ENCODE measurements at regions not wholly inside any gene's neighbourhood (a gene's known extent, or its start where the extent isn't known, plus 50 kb on each side); places are given as distances from the start of the nearest gene placed in this dataset.

DNA sequence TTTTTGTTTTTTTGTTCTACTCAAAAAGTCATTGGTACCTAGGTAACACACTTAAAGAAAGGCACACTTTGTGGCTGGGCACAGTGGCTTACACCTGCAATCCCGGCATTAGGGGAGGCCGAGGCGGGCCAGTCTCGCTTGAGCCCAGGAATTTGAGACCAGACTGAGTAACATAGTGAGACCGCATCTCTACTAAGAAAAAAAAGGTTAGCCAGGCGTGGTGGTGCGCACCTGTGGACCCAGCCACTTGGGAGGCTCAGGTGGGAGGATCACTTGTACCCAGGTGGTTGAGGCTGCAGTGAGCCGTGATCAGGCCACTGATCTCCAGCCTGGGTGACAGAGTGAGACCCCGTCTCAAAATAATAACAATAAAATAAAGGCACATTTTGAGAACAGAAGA, 67.4 kb upstream of the BHLHE23 start:
- intact Hi-C loops (cut with micrococcal nuclease; ENCODE audit: unreplicated experiment) = no loop called here
- CTCF ChIA-PET = interaction anchor here (1.1 kb wide), 1 partner anchor 175 kb away, joined by 3 read pairs; no protein-coding TSS in a partner anchor
- no TSS peak for BruUV-seq (replicated peaks)
- in situ Hi-C loops (cut with HindIII; ENCODE audit: low pct_unique_long_range_greater_than_20kb, low sequenced_read_pairs) = no loop called here
- DNase-seq (ENCODE audit: low read depth, low spot score) = no peak
- Histone ChIP-seq H3K36me3 (ENCODE audit: control insufficient read depth, insufficient read depth, low read length) (no peaks in the 10 kb centered on the region), H3K4me3 (ENCODE audit: low read depth in 2 of 2, low read length in 2 of 2) (no peak overlapping the region), H3K27me3 (ENCODE audit: control insufficient read depth, insufficient read depth, low read length) (no peaks in the 10 kb centered on the region), H3K27ac (ENCODE audit: low read length) (no peak overlapping the region), H3K9me3 (ENCODE audit: control insufficient read depth, insufficient read depth, low read depth, low read length) (peaks cover 8% of the 10 kb centered on the region; the same call in 1 of the 2 replicates), H3K4me1 (ENCODE audit: control insufficient read depth, insufficient read depth, low read length) (peaks cover 11% of the 10 kb centered on the region; the same call in 1 of the 2 replicates)
- POLR2A ChIA-PET = no interaction called here
- TF ChIP-seq POLR2AphosphoS5 (IDR thresholded peaks at IDR 0.05; ENCODE audit: low read depth, low read length) (no peak), TCF7L2 (IDR thresholded peaks at IDR 0.05; ENCODE audit: low read depth, low read length) (no peak), SIN3A (IDR thresholded peaks at IDR 0.05; ENCODE audit: borderline replicate concordance, insufficient read depth, low read depth, low read length) (no peak)
- TF ChIP-seq, protein P1, sequence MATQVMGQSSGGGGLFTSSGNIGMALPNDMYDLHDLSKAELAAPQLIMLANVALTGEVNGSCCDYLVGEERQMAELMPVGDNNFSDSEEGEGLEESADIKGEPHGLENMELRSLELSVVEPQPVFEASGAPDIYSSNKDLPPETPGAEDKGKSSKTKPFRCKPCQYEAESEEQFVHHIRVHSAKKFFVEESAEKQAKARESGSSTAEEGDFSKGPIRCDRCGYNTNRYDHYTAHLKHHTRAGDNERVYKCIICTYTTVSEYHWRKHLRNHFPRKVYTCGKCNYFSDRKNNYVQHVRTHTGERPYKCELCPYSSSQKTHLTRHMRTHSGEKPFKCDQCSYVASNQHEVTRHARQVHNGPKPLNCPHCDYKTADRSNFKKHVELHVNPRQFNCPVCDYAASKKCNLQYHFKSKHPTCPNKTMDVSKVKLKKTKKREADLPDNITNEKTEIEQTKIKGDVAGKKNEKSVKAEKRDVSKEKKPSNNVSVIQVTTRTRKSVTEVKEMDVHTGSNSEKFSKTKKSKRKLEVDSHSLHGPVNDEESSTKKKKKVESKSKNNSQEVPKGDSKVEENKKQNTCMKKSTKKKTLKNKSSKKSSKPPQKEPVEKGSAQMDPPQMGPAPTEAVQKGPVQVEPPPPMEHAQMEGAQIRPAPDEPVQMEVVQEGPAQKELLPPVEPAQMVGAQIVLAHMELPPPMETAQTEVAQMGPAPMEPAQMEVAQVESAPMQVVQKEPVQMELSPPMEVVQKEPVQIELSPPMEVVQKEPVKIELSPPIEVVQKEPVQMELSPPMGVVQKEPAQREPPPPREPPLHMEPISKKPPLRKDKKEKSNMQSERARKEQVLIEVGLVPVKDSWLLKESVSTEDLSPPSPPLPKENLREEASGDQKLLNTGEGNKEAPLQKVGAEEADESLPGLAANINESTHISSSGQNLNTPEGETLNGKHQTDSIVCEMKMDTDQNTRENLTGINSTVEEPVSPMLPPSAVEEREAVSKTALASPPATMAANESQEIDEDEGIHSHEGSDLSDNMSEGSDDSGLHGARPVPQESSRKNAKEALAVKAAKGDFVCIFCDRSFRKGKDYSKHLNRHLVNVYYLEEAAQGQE (IDR thresholded peaks at IDR 0.05; ENCODE audit: insufficient read depth in 1 of 2, low read depth in 2 of 2, low read length in 1 of 2) = no peak
- TF ChIP-seq, protein P2, sequence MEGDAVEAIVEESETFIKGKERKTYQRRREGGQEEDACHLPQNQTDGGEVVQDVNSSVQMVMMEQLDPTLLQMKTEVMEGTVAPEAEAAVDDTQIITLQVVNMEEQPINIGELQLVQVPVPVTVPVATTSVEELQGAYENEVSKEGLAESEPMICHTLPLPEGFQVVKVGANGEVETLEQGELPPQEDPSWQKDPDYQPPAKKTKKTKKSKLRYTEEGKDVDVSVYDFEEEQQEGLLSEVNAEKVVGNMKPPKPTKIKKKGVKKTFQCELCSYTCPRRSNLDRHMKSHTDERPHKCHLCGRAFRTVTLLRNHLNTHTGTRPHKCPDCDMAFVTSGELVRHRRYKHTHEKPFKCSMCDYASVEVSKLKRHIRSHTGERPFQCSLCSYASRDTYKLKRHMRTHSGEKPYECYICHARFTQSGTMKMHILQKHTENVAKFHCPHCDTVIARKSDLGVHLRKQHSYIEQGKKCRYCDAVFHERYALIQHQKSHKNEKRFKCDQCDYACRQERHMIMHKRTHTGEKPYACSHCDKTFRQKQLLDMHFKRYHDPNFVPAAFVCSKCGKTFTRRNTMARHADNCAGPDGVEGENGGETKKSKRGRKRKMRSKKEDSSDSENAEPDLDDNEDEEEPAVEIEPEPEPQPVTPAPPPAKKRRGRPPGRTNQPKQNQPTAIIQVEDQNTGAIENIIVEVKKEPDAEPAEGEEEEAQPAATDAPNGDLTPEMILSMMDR (IDR thresholded peaks at IDR 0.05) = no peak
- no peak for ATAC-seq

GRCh38 chr20:63073738-63074065, 66.9 kb upstream of the BHLHE23 start:
- H3K27me3 ChIP-seq (ENCODE audit: control insufficient read depth, insufficient read depth, low read length) = no peaks in the 10 kb centered on the region
- BruUV-seq (replicated peaks) = no TSS peak
- intact Hi-C loops (cut with micrococcal nuclease; ENCODE audit: unreplicated experiment) = no loop called here

More at GRCh38 chr20:63073738-63074065, 66.9 kb upstream of the BHLHE23 start:
- H3K27ac ChIP-seq (ENCODE audit: low read length) = no peak overlapping the region
- DNase-seq (ENCODE audit: low read depth, low spot score) (no peak), ATAC-seq (no peak)
- H3K9me3 ChIP-seq (ENCODE audit: control insufficient read depth, insufficient read depth, low read depth, low read length) = peaks cover 8% of the 10 kb centered on the region; the same call in 1 of the 2 replicates
- no peaks in the 10 kb centered on the region for H3K36me3 ChIP-seq (ENCODE audit: control insufficient read depth, insufficient read depth, low read length)
- peaks cover 16% of the 10 kb centered on the region for H3K4me1 ChIP-seq (ENCODE audit: control insufficient read depth, insufficient read depth, low read length)
- CTCF ChIA-PET = no interaction called here
- in situ Hi-C loops (cut with HindIII; ENCODE audit: low pct_unique_long_range_greater_than_20kb, low sequenced_read_pairs) = no loop called here
- TF ChIP-seq, protein P1 (IDR thresholded peaks at IDR 0.05; ENCODE audit: insufficient read depth in 1 of 2, low read depth in 2 of 2, low read length in 1 of 2) = no peak
- no peak for TF ChIP-seq TCF7L2 (IDR thresholded peaks at IDR 0.05; ENCODE audit: low read depth, low read length)
- TF ChIP-seq POLR2AphosphoS5 (IDR thresholded peaks at IDR 0.05; ENCODE audit: low read depth, low read length) = no peak
- TF ChIP-seq, protein P2 (IDR thresholded peaks at IDR 0.05) = no peak
- no peak for TF ChIP-seq SIN3A (IDR thresholded peaks at IDR 0.05; ENCODE audit: borderline replicate concordance, insufficient read depth, low read depth, low read length)
- H3K4me3 ChIP-seq (ENCODE audit: low read depth in 2 of 2, low read length in 2 of 2) = no peak overlapping the region
- POLR2A ChIA-PET = no interaction called here
